Keratinocyte (primary cell): ENCODE measurements at regions not wholly inside any gene's neighbourhood (a gene's known extent, or its start where the extent isn't known, plus 50 kb on each side); places are given as distances from the start of the nearest gene placed in this dataset.
A peak's percentile ranks its signal among the peaks of the same experiment; 100 is the strongest.

ENCODE experiments used
- DNase-seq: peaks from one replicate; pipeline ENCODE4 v3.0.0-alpha.2; 2011; ENCODE audit warnings: low read depth, missing footprints, low spot score
- FAIRE-seq: peaks from 2 replicates; lab custom pipeline; 2011; peaks lifted over from hg19 to GRCh38; lab: Jason Lieb, UNC
- H2AFZ ChIP-seq: 2 replicates; pipeline ENCODE4 v1.6.0; 2012; ENCODE audit warnings: low read length, control low read depth, inconsistent platforms; ENCODE audit not compliant: control insufficient read depth
- H3K27ac ChIP-seq: 2 replicates; pipeline ENCODE4 v1.5.1; 2011; ENCODE audit warnings: low read length; ENCODE audit not compliant: control insufficient read depth, insufficient read depth
- H3K27me3 ChIP-seq: 3 replicates; pipeline ENCODE4 v1.6.0; 2011; ENCODE audit warnings: low read length; ENCODE audit not compliant: control insufficient read depth, insufficient read depth; ENCODE audit errors: extremely low read depth
- H3K36me3 ChIP-seq, 2 experiments: 2 replicates in 1 of 2; 3 replicates in 1 of 2; pipeline ENCODE4 v1.5.1; 2011; ENCODE audit warnings: low read length in 2 of 2, mild to moderate bottlenecking in 1 of 2; ENCODE audit not compliant: control insufficient read depth in 2 of 2, insufficient read depth in 2 of 2; ENCODE audit errors: extremely low read depth in 1 of 2
- H3K4me1 ChIP-seq: 3 replicates; pipeline ENCODE4 v1.5.1; 2011; ENCODE audit warnings: low read length; ENCODE audit not compliant: control insufficient read depth, insufficient read depth; ENCODE audit errors: extremely low read depth
- H3K4me2 ChIP-seq: 3 replicates; pipeline ENCODE4 v1.6.0; 2011; ENCODE audit warnings: low read depth, low read length; ENCODE audit not compliant: control insufficient read depth, insufficient read depth; ENCODE audit errors: extremely low read depth
- H3K4me3 ChIP-seq, 3 experiments: fragments of 200-600 bp in 1 of 3; sonication (generic) in 1 of 3; 2 replicates in 2 of 3; 3 replicates in 1 of 3; pipeline ENCODE4 v1.5.1; 2011 to 2016; ENCODE audit warnings: low read length in 3 of 3, mild to moderate bottlenecking in 3 of 3, control low read depth in 2 of 3, inconsistent platforms in 1 of 3, low read depth in 1 of 3, mixed read lengths in 1 of 3, mixed run types in 1 of 3, moderate library complexity in 1 of 3; ENCODE audit not compliant: control insufficient read depth in 2 of 3, insufficient read depth in 2 of 3; ENCODE audit errors: extremely low read depth in 1 of 3
- H3K79me2 ChIP-seq: 2 replicates; pipeline ENCODE4 v1.6.0; 2012; ENCODE audit warnings: low read length; ENCODE audit not compliant: control insufficient read depth, insufficient read depth
- H3K9ac ChIP-seq: 3 replicates; pipeline ENCODE4 v1.6.0; 2011; ENCODE audit warnings: low read length; ENCODE audit not compliant: control insufficient read depth, insufficient read depth; ENCODE audit errors: extremely low read depth
- H3K9me1 ChIP-seq: 3 replicates; pipeline ENCODE4 v1.6.0; 2011; ENCODE audit warnings: low read length; ENCODE audit not compliant: control insufficient read depth, insufficient read depth; ENCODE audit errors: extremely low read depth
- H3K9me3 ChIP-seq: 2 replicates; pipeline ENCODE4 v1.5.1; 2012; ENCODE audit warnings: low read depth, low read length; ENCODE audit not compliant: control insufficient read depth
- H4K20me1 ChIP-seq: 3 replicates; pipeline ENCODE4 v1.6.0; 2011; ENCODE audit warnings: low read length; ENCODE audit not compliant: control insufficient read depth, insufficient read depth; ENCODE audit errors: extremely low read depth
- CTCF ChIP-seq, 3 experiments: IDR thresholded peaks in 1 of 3; conservative IDR thresholded peaks in 1 of 3; optimal IDR thresholded peaks in 1 of 3; 2 replicates in 2 of 3; 3 replicates in 1 of 3; pipeline versions ENCODE3 to v1.5.1; 2011; ENCODE audit warnings: low read length in 3 of 3, mild to moderate bottlenecking in 3 of 3, moderate library complexity in 2 of 3, control low read depth in 1 of 3, inconsistent platforms in 1 of 3; ENCODE audit not compliant: insufficient read depth in 2 of 3; ENCODE audit errors: extremely low read depth in 1 of 3
- EZH2 ChIP-seq: IDR thresholded peaks from one replicate; pipeline ENCODE4 v1.6.1; 2012; ENCODE audit warnings: inconsistent platforms, mild to moderate bottlenecking, low read length, moderate library complexity
- dilution Hi-C: fragments of 300-500 bp; cut with MboI; formaldehyde crosslinking; loops from one replicate; pipeline ENCODE4 v1.7.0; 2020; ENCODE audit warnings: low sequenced_read_pairs; ENCODE audit not compliant: extremely low pct_ligation_motif_present

GRCh38 chr12:114167431-114167830 is 201.3 kb upstream of the RBM19 start:
- H3K27me3 ChIP-seq, result no peaks in the 10 kb centered on the region
- H3K9me3 ChIP-seq, result no peaks in the 10 kb centered on the region
- no peaks in the 10 kb centered on the region for H3K36me3 ChIP-seq
- no peaks in the 10 kb centered on the region for H3K79me2 ChIP-seq
- H3K4me3 ChIP-seq, result no peak overlapping the region
- no peak for FAIRE-seq
- H4K20me1 ChIP-seq, result no peaks in the 10 kb centered on the region
- no peak overlapping the region for H2AFZ ChIP-seq
- TF ChIP-seq EZH2, result no peak
- no peak for TF ChIP-seq CTCF (optimal IDR thresholded peaks at IDR 0.05 in 1 of 3, IDR thresholded peaks at IDR 0.05 in 1 of 3, conservative IDR thresholded peaks at IDR 0.05 in 1 of 3; ENCODE audit: extremely low read depth in 1 of 3, insufficient read depth in 2 of 3, low read length in 3 of 3)
- H3K4me1 ChIP-seq, result no peaks in the 10 kb centered on the region
- no peak overlapping the region for H3K4me2 ChIP-seq
- H3K27ac ChIP-seq, result no peak overlapping the region
- dilution Hi-C loops, result no loop called here
- no peak for DNase-seq
- no peak overlapping the region for H3K9ac ChIP-seq
- no peaks in the 10 kb centered on the region for H3K9me1 ChIP-seq

- Histone ChIP-seq H3K4me2 (no peak overlapping the region), H2AFZ (no peak overlapping the region), H3K27me3 (no peaks in the 10 kb centered on the region), H3K9me3 (no peaks in the 10 kb centered on the region), H3K4me1 (no peaks in the 10 kb centered on the region), H4K20me1 (no peaks in the 10 kb centered on the region), H3K4me3 (no peak overlapping the region), H3K9me1 (no peaks in the 10 kb centered on the region), H3K79me2 (no peaks in the 10 kb centered on the region), H3K36me3 (no peaks in the 10 kb centered on the region), H3K9ac (no peak overlapping the region), H3K27ac (no peak overlapping the region)
- DNase-seq (no peak), FAIRE-seq (no peak)
- peak in 1 of 3 experiments; percentile 29 for TF ChIP-seq CTCF (optimal IDR thresholded peaks at IDR 0.05 in 1 of 3, IDR thresholded peaks at IDR 0.05 in 1 of 3, conservative IDR thresholded peaks at IDR 0.05 in 1 of 3; ENCODE audit: extremely low read depth in 1 of 3, insufficient read depth in 2 of 3, low read length in 3 of 3)
- TF ChIP-seq EZH2, result no peak
- dilution Hi-C loops, result no loop called here
Measured at GRCh38 chr12:114166362-114166761, 200.2 kb upstream of the RBM19 start.
